GM12864 (cell line): ENCODE measurements at regions not wholly inside any gene's neighbourhood (a gene's known extent, or its start where the extent isn't known, plus 50 kb on each side); places are given as distances from the start of the nearest gene placed in this dataset.

Experiments
- DNase-seq: peaks from one replicate; pipeline ENCODE4 v3.0.0-alpha.2; 2011; ENCODE audit warnings: low read depth
- H3K4me3 ChIP-seq: 2 replicates; pipeline ENCODE4 v1.5.1; 2011; ENCODE audit warnings: mild to moderate bottlenecking, low read depth, low read length, control low read depth
- TF ChIP-seq, protein P1 (sequence below): IDR thresholded peaks from 2 replicates; pipeline ENCODE4 v1.5.1; 2011; ENCODE audit warnings: low read depth, mild to moderate bottlenecking, moderate library complexity, low read length, control low read depth, inconsistent platforms; ENCODE audit errors: missing control alignments

DNA sequence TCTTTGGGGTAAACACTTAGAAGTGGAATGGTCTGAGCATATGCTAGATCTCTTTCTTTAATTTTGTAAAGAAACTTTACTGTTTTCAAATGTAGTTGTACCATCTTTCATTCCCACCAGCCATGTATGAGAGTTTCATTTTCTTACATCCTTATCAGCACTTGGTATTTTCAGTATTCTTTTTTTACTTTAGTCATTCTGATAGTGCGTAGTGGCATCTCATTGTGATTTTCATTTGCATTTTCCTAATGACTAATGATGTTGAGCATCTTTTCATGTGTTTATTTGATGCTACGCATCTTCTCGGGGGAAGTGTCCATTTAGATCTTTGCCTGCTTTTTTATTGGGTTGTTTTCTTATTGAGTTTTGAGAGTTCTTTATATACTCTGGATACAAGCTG is 71.3 kb upstream of the PRPS1 start:
- no peak for DNase-seq
- TF ChIP-seq, protein P1, sequence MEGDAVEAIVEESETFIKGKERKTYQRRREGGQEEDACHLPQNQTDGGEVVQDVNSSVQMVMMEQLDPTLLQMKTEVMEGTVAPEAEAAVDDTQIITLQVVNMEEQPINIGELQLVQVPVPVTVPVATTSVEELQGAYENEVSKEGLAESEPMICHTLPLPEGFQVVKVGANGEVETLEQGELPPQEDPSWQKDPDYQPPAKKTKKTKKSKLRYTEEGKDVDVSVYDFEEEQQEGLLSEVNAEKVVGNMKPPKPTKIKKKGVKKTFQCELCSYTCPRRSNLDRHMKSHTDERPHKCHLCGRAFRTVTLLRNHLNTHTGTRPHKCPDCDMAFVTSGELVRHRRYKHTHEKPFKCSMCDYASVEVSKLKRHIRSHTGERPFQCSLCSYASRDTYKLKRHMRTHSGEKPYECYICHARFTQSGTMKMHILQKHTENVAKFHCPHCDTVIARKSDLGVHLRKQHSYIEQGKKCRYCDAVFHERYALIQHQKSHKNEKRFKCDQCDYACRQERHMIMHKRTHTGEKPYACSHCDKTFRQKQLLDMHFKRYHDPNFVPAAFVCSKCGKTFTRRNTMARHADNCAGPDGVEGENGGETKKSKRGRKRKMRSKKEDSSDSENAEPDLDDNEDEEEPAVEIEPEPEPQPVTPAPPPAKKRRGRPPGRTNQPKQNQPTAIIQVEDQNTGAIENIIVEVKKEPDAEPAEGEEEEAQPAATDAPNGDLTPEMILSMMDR: no peak
- no peak overlapping the region for H3K4me3 ChIP-seq

DNA sequence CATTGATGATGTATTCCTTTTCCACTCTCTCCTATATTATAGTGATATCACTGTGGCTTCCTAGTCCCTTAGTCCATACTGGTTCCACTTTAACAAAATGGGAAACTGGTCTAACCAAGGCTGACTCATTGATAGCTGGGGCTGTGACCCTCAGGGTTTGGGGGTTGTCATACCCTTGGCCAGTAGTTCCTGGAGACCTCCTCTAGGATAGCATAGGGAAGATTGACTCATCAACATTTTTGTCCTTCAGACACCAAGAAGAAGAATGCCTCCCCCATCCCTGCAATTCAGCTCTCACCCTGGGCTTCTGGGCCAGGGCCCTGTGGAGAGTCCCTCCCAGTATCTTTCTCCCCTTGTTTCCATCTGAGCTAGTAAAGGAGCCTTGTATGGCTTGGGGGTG is 68.8 kb upstream of the PRPS1 start:
- no peak overlapping the region for H3K4me3 ChIP-seq
- TF ChIP-seq, protein P1: no peak
- DNase-seq: no peak

DNA sequence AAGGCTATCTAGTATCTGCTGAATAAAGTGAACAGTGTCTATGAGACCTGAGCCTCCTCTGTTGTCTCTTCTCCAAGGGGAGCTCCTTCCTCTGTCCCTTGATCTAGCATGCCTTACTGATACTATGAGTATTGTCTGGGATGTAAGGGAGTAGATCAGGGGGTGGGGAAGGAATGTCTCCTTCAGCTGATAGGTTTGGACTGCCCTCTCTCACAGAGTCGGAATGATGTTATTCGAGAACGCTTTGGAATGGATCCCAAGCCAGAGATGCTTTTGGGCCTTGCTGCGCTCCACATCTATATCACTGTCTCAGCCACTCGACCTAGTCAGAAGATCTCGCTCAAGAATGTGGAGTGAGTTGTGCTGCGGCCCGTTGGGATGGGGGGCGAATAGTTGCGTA is 68.3 kb upstream of the PRPS1 start:
- TF ChIP-seq, protein P1: no peak
- H3K4me3 ChIP-seq: no peak overlapping the region
- DNase-seq: no peak

DNA sequence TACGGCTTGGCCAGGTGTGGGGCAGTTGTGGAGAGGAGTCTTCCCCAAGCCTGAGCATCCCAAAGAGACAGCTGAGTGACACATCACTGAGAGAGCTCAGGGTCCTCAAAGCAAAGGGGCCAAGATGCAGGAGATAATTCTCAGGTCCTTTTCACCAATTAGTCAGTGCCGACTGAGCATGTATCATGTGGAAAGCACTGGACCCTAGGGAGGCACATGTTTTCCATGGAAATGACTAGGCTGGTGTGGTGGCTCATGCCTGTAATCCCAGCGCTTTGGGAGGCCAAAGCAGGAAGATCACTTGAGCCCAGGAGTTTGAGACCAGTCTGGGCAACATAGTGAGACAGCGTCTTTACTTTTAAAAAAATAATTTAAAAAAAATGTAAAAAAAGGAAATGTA is 67.3 kb upstream of the PRPS1 start:
- TF ChIP-seq, protein P1: no peak
- no peak overlapping the region for H3K4me3 ChIP-seq
- DNase-seq: no peak

DNA sequence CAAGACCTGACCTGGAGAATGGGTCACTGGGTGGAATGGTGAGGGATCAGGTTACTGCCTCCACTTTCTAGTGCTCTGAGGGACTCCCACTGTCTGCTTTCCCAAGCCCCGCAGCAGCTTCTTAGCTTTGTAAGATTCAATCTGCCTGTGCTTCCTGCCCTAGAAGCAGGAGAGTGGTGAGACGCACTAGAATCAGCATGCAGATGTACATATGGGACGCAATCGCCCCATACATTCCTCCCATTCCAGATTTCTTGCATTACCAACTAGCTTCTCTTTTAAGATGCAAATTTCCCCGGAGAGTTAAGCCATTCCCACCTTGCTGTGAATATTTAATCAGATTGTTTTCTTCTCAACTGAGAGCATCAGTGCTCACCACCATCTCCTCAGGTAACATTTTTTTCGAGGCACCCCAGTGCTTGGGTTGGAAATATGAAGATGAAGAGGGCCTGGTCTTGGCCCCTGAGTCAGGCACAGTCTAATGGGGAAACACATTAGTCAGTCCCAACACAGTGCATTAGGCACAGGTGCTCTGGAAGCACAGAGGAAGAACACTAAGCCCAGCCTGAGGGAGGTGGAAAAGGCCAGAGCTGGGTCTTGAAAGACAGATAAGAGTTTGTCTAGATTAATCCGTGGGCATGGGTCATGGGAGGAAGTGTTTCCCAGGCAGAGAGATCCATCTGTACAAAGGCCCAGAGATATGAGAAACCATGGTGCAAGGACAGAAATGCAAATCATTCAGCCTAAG is 66.7 kb upstream of the PRPS1 start:
- TF ChIP-seq, protein P1: no peak

DNA sequence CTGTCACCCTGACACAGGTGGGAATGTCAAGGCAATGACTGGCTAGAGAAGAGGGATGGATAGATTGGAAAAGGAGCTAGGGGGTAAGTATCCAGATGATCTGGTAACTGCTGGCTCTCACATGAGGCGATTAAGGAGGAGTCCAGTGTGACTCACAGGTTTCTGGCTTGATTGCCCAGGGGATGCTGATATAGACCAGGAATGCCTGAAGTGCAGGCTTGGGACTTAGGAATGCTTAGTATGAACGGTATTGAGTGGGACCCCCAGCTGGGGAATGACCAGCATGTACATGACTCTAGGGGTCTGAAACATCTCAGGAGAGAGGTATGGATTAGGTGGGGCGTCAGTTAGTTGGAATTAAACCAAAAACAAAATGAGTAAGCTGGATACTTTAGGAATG is 65.8 kb upstream of the PRPS1 start:
- TF ChIP-seq, protein P1: no peak
- no peak overlapping the region for H3K4me3 ChIP-seq
- no peak for DNase-seq

More for the DNA sequence above, 66.7 kb upstream of the PRPS1 start:
- no peak for DNase-seq
- no peak overlapping the region for H3K4me3 ChIP-seq

DNA sequence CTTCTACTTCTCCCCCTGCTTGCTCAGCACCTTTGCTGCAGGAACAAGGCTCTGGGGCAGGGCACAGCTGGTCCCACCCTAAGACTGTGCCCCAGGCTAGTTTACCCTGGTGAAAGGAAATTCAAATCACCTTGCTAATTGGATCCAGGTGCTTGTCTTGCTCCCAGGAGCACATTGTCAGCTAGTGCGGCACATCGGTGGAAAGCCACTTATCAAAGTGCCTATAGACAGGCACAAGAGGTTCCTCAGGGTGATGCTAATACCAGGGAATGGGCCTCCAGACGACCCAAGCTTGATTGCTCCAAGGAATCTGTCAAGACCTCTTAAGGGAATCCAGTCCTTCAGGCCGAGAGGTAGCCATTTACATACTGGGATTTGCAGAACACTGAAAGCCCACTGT is 64.5 kb upstream of the PRPS1 start:
- H3K4me3 ChIP-seq: no peak overlapping the region
- no peak for DNase-seq
- TF ChIP-seq, protein P1: no peak
